ENCODE measurements at regions not wholly inside any gene's neighbourhood (a gene's known extent, or its start where the extent isn't known, plus 50 kb on each side); places are given as distances from the start of the nearest gene placed in this dataset.

DNA sequence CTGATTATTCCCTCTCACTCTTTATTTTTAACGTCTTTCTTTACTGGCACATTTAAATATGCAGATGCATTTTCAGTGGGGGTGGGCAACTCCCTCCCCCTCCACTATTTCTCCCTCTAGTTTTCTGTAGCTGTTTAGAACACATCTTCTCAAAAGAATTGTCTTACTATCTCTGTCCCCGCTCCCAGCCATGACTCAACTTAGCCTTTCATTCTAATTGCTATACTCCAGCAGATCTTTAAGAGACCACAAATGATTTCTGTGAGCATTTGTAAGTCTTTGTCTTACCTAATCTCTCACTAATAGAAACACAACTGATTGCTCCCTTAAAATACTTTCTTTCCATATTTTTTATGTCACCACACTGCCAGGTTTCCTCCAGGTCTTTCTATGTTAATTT lies 350.9 kb downstream of the SPRY2 start:
- TF ChIP-seq, protein P1, sequence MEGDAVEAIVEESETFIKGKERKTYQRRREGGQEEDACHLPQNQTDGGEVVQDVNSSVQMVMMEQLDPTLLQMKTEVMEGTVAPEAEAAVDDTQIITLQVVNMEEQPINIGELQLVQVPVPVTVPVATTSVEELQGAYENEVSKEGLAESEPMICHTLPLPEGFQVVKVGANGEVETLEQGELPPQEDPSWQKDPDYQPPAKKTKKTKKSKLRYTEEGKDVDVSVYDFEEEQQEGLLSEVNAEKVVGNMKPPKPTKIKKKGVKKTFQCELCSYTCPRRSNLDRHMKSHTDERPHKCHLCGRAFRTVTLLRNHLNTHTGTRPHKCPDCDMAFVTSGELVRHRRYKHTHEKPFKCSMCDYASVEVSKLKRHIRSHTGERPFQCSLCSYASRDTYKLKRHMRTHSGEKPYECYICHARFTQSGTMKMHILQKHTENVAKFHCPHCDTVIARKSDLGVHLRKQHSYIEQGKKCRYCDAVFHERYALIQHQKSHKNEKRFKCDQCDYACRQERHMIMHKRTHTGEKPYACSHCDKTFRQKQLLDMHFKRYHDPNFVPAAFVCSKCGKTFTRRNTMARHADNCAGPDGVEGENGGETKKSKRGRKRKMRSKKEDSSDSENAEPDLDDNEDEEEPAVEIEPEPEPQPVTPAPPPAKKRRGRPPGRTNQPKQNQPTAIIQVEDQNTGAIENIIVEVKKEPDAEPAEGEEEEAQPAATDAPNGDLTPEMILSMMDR (conservative IDR thresholded peaks at IDR 0.05), result no peak
- TF ChIP-seq ZFX (IDR thresholded peaks at IDR 0.05), result no peak
